Keratinocyte (primary cell): ENCODE measurements at regions not wholly inside any gene's neighbourhood (a gene's known extent, or its start where the extent isn't known, plus 50 kb on each side); places are given as distances from the start of the nearest gene placed in this dataset.

Experiments used
- EZH2 ChIP-seq: IDR thresholded peaks from one replicate; pipeline ENCODE4 v1.6.1; 2012; ENCODE audit warnings: inconsistent platforms, mild to moderate bottlenecking, low read length, moderate library complexity
- TF ChIP-seq, protein P1 (sequence below), 3 experiments: IDR thresholded peaks in 1 of 3; conservative IDR thresholded peaks in 1 of 3; optimal IDR thresholded peaks in 1 of 3; 2 replicates in 2 of 3; 3 replicates in 1 of 3; pipeline versions ENCODE3 to v1.5.1; 2011; ENCODE audit warnings: low read length in 3 of 3, mild to moderate bottlenecking in 3 of 3, moderate library complexity in 2 of 3, control low read depth in 1 of 3, inconsistent platforms in 1 of 3; ENCODE audit not compliant: insufficient read depth in 2 of 3; ENCODE audit errors: extremely low read depth in 1 of 3

DNA sequence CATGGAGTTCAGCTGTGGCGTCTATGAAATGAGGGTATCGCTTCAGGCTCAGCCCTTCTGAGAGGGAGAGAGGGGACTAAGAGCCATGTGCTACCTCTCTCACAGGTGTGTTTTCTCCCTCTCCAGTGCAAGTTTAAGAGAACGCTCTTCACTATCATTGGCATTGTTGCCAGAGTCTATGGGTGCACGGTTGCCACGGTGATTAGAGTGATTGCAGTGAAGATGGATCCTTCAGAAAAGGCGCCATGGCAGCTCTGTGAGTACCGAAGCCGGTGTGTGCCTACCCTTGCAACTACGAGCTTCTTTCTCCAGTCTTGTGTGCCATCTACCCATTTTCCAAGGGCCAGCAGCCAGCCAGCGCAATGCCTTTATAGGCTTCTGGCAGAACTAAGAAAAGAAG is 290.5 kb downstream of the OMA1 start:
- TF ChIP-seq, protein P1, sequence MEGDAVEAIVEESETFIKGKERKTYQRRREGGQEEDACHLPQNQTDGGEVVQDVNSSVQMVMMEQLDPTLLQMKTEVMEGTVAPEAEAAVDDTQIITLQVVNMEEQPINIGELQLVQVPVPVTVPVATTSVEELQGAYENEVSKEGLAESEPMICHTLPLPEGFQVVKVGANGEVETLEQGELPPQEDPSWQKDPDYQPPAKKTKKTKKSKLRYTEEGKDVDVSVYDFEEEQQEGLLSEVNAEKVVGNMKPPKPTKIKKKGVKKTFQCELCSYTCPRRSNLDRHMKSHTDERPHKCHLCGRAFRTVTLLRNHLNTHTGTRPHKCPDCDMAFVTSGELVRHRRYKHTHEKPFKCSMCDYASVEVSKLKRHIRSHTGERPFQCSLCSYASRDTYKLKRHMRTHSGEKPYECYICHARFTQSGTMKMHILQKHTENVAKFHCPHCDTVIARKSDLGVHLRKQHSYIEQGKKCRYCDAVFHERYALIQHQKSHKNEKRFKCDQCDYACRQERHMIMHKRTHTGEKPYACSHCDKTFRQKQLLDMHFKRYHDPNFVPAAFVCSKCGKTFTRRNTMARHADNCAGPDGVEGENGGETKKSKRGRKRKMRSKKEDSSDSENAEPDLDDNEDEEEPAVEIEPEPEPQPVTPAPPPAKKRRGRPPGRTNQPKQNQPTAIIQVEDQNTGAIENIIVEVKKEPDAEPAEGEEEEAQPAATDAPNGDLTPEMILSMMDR (optimal IDR thresholded peaks at IDR 0.05 in 1 of 3, IDR thresholded peaks at IDR 0.05 in 1 of 3, conservative IDR thresholded peaks at IDR 0.05 in 1 of 3; ENCODE audit: extremely low read depth in 1 of 3, insufficient read depth in 2 of 3, low read length in 3 of 3): no peak
- TF ChIP-seq EZH2: no peak
